GM12873 (cell line): ENCODE measurements at regions not wholly inside any gene's neighbourhood (a gene's known extent, or its start where the extent isn't known, plus 50 kb on each side); places are given as distances from the start of the nearest gene placed in this dataset.

Experiments
- CTCF ChIP-seq: IDR thresholded peaks from 2 replicates; pipeline ENCODE4 v1.5.1; 2012; ENCODE audit warnings: low read depth, mild to moderate bottlenecking, moderate library complexity, low read length, control low read depth; ENCODE audit not compliant: insufficient read depth; ENCODE audit errors: missing control alignments

GRCh38 chr13:111640476-111640875, 320.0 kb downstream of the TEX29 start:
- TF ChIP-seq CTCF: no peak

- TF ChIP-seq CTCF: no peak
Observed at GRCh38 chr13:111642156-111642767, 321.8 kb downstream of the TEX29 start.

- no peak for TF ChIP-seq CTCF
Observed at GRCh38 chr13:111644750-111645149, 324.3 kb downstream of the TEX29 start.

GRCh38 chr13:111645198-111645597, 324.8 kb downstream of the TEX29 start:
- no peak for TF ChIP-seq CTCF

GRCh38 chr13:111645598-111646455, 325.4 kb downstream of the TEX29 start:
- no peak for TF ChIP-seq CTCF

- TF ChIP-seq CTCF: no peak
Observed at GRCh38 chr13:111646456-111646855, 326.0 kb downstream of the TEX29 start.

- TF ChIP-seq CTCF: no peak
Observed at GRCh38 chr13:111648885-111649284, 328.4 kb downstream of the TEX29 start.
